H1 (cell line): ENCODE measurements at regions not wholly inside any gene's neighbourhood (a gene's known extent, or its start where the extent isn't known, plus 50 kb on each side); places are given as distances from the start of the nearest gene placed in this dataset.

Experiments
- CTCF ChIA-PET: fragments of 300-600 bp; sonication (Branson Sonifier 250); formaldehyde crosslinking; loops from one replicate; lab custom pipeline; 2021; ENCODE audit not compliant: partially characterized antibody; lab: Charles Lee
- POLR2A ChIA-PET: fragments of 300-600 bp; sonication (Branson Sonifier 250); formaldehyde crosslinking; loops from one replicate; lab custom pipeline; 2021; ENCODE audit warnings: inconsistent platforms; ENCODE audit not compliant: partially characterized antibody; lab: Charles Lee
- DNase-seq, 2 experiments: peaks; one replicate each; pipeline versions ENCODE4 v3.0.0 to v3.0.0-alpha.2; 2010 to 2022; ENCODE audit warnings: low spot score in 2 of 2, low read depth in 1 of 2, mixed read lengths in 1 of 2
- FAIRE-seq: peaks from 2 replicates; lab custom pipeline; 2011; peaks lifted over from hg19 to GRCh38; lab: Jason Lieb, UNC
- H2AFZ ChIP-seq: 2 replicates; pipeline ENCODE4 v1.8.1; 2012; ENCODE audit warnings: low read length, inconsistent platforms
- H2AK5ac ChIP-seq: 2 replicates; pipeline ENCODE4 v1.6.1; 2013; ENCODE audit warnings: low read depth, low read length
- H2BK120ac ChIP-seq: replicated peaks from 2 replicates; pipeline ENCODE3; 2013; ENCODE audit warnings: low read depth, low read length, inconsistent platforms
- H2BK12ac ChIP-seq: 2 replicates; pipeline ENCODE4 v1.6.1; 2013; ENCODE audit warnings: low read depth, low read length
- H2BK15ac ChIP-seq: 2 replicates; pipeline ENCODE4 v1.6.1; 2013; ENCODE audit warnings: low read length
- H2BK20ac ChIP-seq: 2 replicates; pipeline ENCODE4 v1.6.1; 2013; ENCODE audit warnings: low read length
- H2BK5ac ChIP-seq: 2 replicates; pipeline ENCODE4 v1.6.1; 2013; ENCODE audit warnings: low read depth, low read length
- H3K14ac ChIP-seq: 2 replicates; pipeline ENCODE4 v1.6.1; 2013; ENCODE audit warnings: inconsistent platforms; ENCODE audit not compliant: insufficient read length
- H3K18ac ChIP-seq: 2 replicates; pipeline ENCODE4 v1.6.1; 2013; ENCODE audit warnings: low read length; ENCODE audit errors: extremely low read depth
- H3K23ac ChIP-seq: 2 replicates; pipeline ENCODE4 v1.6.1; 2013; ENCODE audit warnings: inconsistent platforms; ENCODE audit not compliant: insufficient read length
- H3K23me2 ChIP-seq: 2 replicates; pipeline ENCODE4 v1.6.1; 2013; ENCODE audit warnings: low read depth, low read length
- H3K27ac ChIP-seq: 2 replicates; pipeline ENCODE4 v1.6.1; 2011; ENCODE audit warnings: low read depth, low read length, inconsistent platforms
- H3K27me3 ChIP-seq, 4 experiments: replicated peaks in 1 of 4; 1 replicate in 1 of 4; 2 replicates in 3 of 4; pipeline versions ENCODE4 v1.6.1 to v1.8.1; 2011 to 2013; ENCODE audit warnings: low read length in 3 of 4, mild to moderate bottlenecking in 3 of 4, inconsistent platforms in 2 of 4, mixed read lengths in 2 of 4, moderate library complexity in 1 of 4; ENCODE audit not compliant: control insufficient read depth in 3 of 4, insufficient read depth in 3 of 4; ENCODE audit errors: extremely low read depth in 1 of 4
- H3K36me3 ChIP-seq, 4 experiments: 2 replicates each; pipeline versions ENCODE4 v1.6.1 to v1.8.1; 2011 to 2013; ENCODE audit warnings: mild to moderate bottlenecking in 4 of 4, low read length in 3 of 4, moderate library complexity in 2 of 4, control low read depth in 1 of 4, inconsistent platforms in 1 of 4; ENCODE audit not compliant: insufficient read depth in 4 of 4, control insufficient read depth in 2 of 4
- H3K4ac ChIP-seq: replicated peaks from 2 replicates; pipeline ENCODE3; 2013; ENCODE audit warnings: low read length, low read depth, mixed read lengths, inconsistent platforms; ENCODE audit not compliant: insufficient read length
- H3K4me1 ChIP-seq, 4 experiments: replicated peaks in 1 of 4; 1 replicate in 1 of 4; 2 replicates in 3 of 4; pipeline versions ENCODE4 v1.6.1 to v1.8.1; 2011 to 2013; ENCODE audit warnings: low read length in 3 of 4, inconsistent platforms in 2 of 4, mixed read lengths in 1 of 4; ENCODE audit not compliant: insufficient read depth in 4 of 4, control insufficient read depth in 3 of 4
- H3K4me2 ChIP-seq, 2 experiments: 2 replicates each; pipeline versions ENCODE4 v1.6.1 to v1.8.1; 2011 to 2013; ENCODE audit warnings: low read depth in 2 of 2, low read length in 2 of 2, control low read depth in 1 of 2, inconsistent platforms in 1 of 2, mild to moderate bottlenecking in 1 of 2; ENCODE audit not compliant: insufficient read depth in 1 of 2
- H3K4me3 ChIP-seq, 4 experiments: fragments of 200-600, 300-600 bp in 1 of 4; sonication (generic), shearing (Covaris generic), sonication (Bioruptor Twin) in 1 of 4; 2 replicates each; pipeline versions ENCODE4 v1.5.1 to v1.8.1; 2011 to 2016; ENCODE audit warnings: low read length in 4 of 4, low read depth in 3 of 4, control low read depth in 2 of 4, inconsistent platforms in 2 of 4, mild to moderate bottlenecking in 2 of 4, mixed read lengths in 1 of 4, moderate library complexity in 1 of 4; ENCODE audit not compliant: insufficient read depth in 2 of 4; ENCODE audit errors: extremely low read depth in 1 of 4
- H3K56ac ChIP-seq: replicated peaks from 2 replicates; pipeline ENCODE3; 2013; ENCODE audit warnings: low read depth, mild to moderate bottlenecking, mixed read lengths, low read length, inconsistent platforms; ENCODE audit not compliant: insufficient read length
- H3K79me1 ChIP-seq: 2 replicates; pipeline ENCODE4 v1.6.1; 2013; ENCODE audit warnings: low read depth, low read length, control low read depth
- H3K79me2 ChIP-seq, 2 experiments: 2 replicates each; pipeline versions ENCODE4 v1.6.1 to v1.8.1; 2012 to 2013; ENCODE audit warnings: low read length in 2 of 2, mild to moderate bottlenecking in 2 of 2, inconsistent platforms in 1 of 2; ENCODE audit not compliant: insufficient read depth in 2 of 2, control insufficient read depth in 1 of 2
- H3K9ac ChIP-seq, 4 experiments: replicated peaks in 1 of 4; 1 replicate in 1 of 4; 2 replicates in 3 of 4; pipeline versions ENCODE4 v1.6.1 to v1.8.1; 2011 to 2013; ENCODE audit warnings: low read depth in 3 of 4, low read length in 3 of 4, control low read depth in 2 of 4, mild to moderate bottlenecking in 2 of 4, moderate library complexity in 2 of 4, inconsistent platforms in 1 of 4; ENCODE audit errors: extremely low read depth in 1 of 4
- H3K9me3 ChIP-seq, 2 experiments: 2 replicates each; pipeline versions ENCODE4 v1.6.1 to v1.8.1; 2012 to 2013; ENCODE audit warnings: mild to moderate bottlenecking in 2 of 2, moderate library complexity in 2 of 2, control low read depth in 1 of 2, inconsistent platforms in 1 of 2, low read depth in 1 of 2, low read length in 1 of 2, mixed read lengths in 1 of 2; ENCODE audit not compliant: insufficient read depth in 2 of 2
- H4K20me1 ChIP-seq, 2 experiments: replicated peaks in 1 of 2; 2 replicates each; pipeline versions ENCODE3 to v1.8.1; 2011 to 2013; ENCODE audit warnings: inconsistent platforms in 2 of 2, low read length in 2 of 2, mild to moderate bottlenecking in 1 of 2; ENCODE audit not compliant: insufficient read depth in 2 of 2, control insufficient read depth in 1 of 2
- H4K5ac ChIP-seq: 2 replicates; pipeline ENCODE4 v1.6.1; 2013; ENCODE audit warnings: low read length, low read depth, mixed read lengths, inconsistent platforms; ENCODE audit not compliant: insufficient read length
- H4K8ac ChIP-seq: 2 replicates; pipeline ENCODE4 v1.8.0; 2013; ENCODE audit warnings: mild to moderate bottlenecking, moderate library complexity, low read length, inconsistent platforms; ENCODE audit not compliant: insufficient read depth; ENCODE audit errors: extremely low read depth
- H4K91ac ChIP-seq: replicated peaks from 2 replicates; pipeline ENCODE3; 2013; ENCODE audit warnings: low read length, mixed read lengths, inconsistent platforms; ENCODE audit not compliant: insufficient read length
- CBX5 ChIP-seq: fragments of 300-800, 300-1000 bp; sonication (generic); IDR thresholded peaks from 2 replicates; pipeline ENCODE4 v1.7.1; 2016; ENCODE audit warnings: antibody characterized with exemption, low read length, low read depth
- CEBPB ChIP-seq: IDR thresholded peaks from 2 replicates; pipeline ENCODE4 v1.6.1; 2012; ENCODE audit warnings: low read depth, low read length
- FOSL1 ChIP-seq: IDR thresholded peaks from 2 replicates; pipeline ENCODE4 v1.6.1; 2011; ENCODE audit warnings: mild to moderate bottlenecking, low read depth, low read length, moderate library complexity; ENCODE audit not compliant: insufficient read depth
- KDM1A ChIP-seq: fragments of 200-600, 300-600 bp; sonication (generic); IDR thresholded peaks from 2 replicates; pipeline ENCODE4 v1.7.1; 2016; ENCODE audit warnings: mild to moderate bottlenecking, low read length, borderline replicate concordance
- MAX ChIP-seq: IDR thresholded peaks from 2 replicates; pipeline ENCODE4 v1.6.1; 2012; ENCODE audit warnings: inconsistent platforms
- POU5F1 ChIP-seq: IDR thresholded peaks from 2 replicates; pipeline ENCODE4 v1.6.1; 2011; ENCODE audit warnings: low read depth, mild to moderate bottlenecking, low read length, moderate library complexity
- WGBS, 2 experiments: shearing (Covaris generic) in 1 of 2; methylation state at CpG; one replicate each; pipeline versions ENCODE4 v1.1.6 to v1.1.7; 2013 to 2015; ENCODE audit warnings: low lambda C conversion rate in 2 of 2, mixed read lengths in 2 of 2, inconsistent platforms in 1 of 2, low coverage in 1 of 2, missing lambda C conversion rate in 1 of 2; ENCODE audit not compliant: insufficient replicate concordance in 2 of 2, insufficient coverage in 1 of 2, insufficient read length in 1 of 2; ENCODE audit errors: extremely low coverage in 1 of 2, missing lambda C conversion rate in 1 of 2; 5-methylcytosine and 5-hydroxymethylcytosine counted together

DNA sequence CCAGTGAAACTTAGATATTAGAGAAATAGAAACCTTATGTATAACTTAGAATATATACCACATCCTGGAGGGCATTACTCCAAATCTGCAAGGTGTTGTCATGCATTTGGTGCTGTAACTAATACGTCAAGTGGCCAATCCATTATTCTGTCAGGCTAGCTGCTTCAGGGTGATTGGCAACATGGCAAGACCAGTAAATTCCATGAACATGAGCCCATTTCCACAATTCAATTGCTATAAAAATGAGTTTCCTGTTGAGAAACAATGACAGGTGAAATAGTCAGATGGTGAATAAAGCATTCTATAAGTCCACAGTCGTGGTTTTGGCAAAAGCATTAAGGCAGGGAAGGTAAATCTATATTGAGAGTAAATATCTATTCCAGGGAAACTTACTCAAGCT lies 566.0 kb downstream of the ADGRL2 start:
- WGBS, 2 experiments, result 94% methylated on average over 2 of the region's 2 CpGs; no CpG with 5 or more reads in 1 of the 2 experiments
- H2AK5ac ChIP-seq, result no peak overlapping the region
- H3K79me2 ChIP-seq, result no peaks in the 10 kb centered on the region
- no peak overlapping the region for H3K14ac ChIP-seq
- no peak overlapping the region for H2AFZ ChIP-seq
- ChIA-PET POLR2A (no interaction called here), CTCF (no interaction called here)
- no peak overlapping the region for H2BK120ac ChIP-seq
- H3K4me3 ChIP-seq, result no peak overlapping the region
- H3K9ac ChIP-seq, result no peak overlapping the region
- no peak overlapping the region for H3K23ac ChIP-seq
- no peak overlapping the region for H4K5ac ChIP-seq
- no peak overlapping the region for H2BK5ac ChIP-seq
- H2BK15ac ChIP-seq, result no peak overlapping the region
- H3K56ac ChIP-seq, result no peak overlapping the region
- H4K20me1 ChIP-seq, result no peaks in the 10 kb centered on the region
- H2BK12ac ChIP-seq, result no peak overlapping the region
- DNase-seq (no peak), FAIRE-seq (no peak)
- H3K18ac ChIP-seq, result no peak overlapping the region
- H3K27me3 ChIP-seq, result no peaks in the 10 kb centered on the region
- no peak overlapping the region for H3K27ac ChIP-seq
- no peak overlapping the region for H2BK20ac ChIP-seq
- H3K4ac ChIP-seq, result no peak overlapping the region
- no peaks in the 10 kb centered on the region for H3K9me3 ChIP-seq
- no peaks in the 10 kb centered on the region for H3K36me3 ChIP-seq
- peaks cover 0 to 2% (median 0%) of the 10 kb centered on the region in 4 experiments; a peak in 1 of 7 replicates for H3K4me1 ChIP-seq
- H3K79me1 ChIP-seq, result no peaks in the 10 kb centered on the region
- H3K23me2 ChIP-seq, result no peaks in the 10 kb centered on the region
- no peak overlapping the region for H4K91ac ChIP-seq
- H3K4me2 ChIP-seq, result no peak overlapping the region
- H4K8ac ChIP-seq, result no peak overlapping the region
- TF ChIP-seq CEBPB (no peak), CBX5 (no peak), KDM1A (no peak), FOSL1 (no peak), MAX (no peak), POU5F1 (no peak)
